HCT116 (cell line): ENCODE measurements at regions not wholly inside any gene's neighbourhood (a gene's known extent, or its start where the extent isn't known, plus 50 kb on each side); places are given as distances from the start of the nearest gene placed in this dataset.

Experiments used
- ATF3 ChIP-seq: IDR thresholded peaks from 2 replicates; pipeline ENCODE4 v1.6.1; 2012
- CBX3 ChIP-seq: IDR thresholded peaks from 2 replicates; pipeline ENCODE4 v1.6.1; 2012; ENCODE audit warnings: low read depth
- CTCF ChIP-seq, 3 experiments: fragments of 200-600 bp in 1 of 3; sonication (generic) in 1 of 3; IDR thresholded peaks in 2 of 3; conservative IDR thresholded peaks in 1 of 3; 2 replicates each; pipeline ENCODE4 v1.5.1; 2012 to 2017; ENCODE audit warnings: low read depth in 2 of 3, low read length in 2 of 3, antibody characterized with exemption in 1 of 3, borderline replicate concordance in 1 of 3, control low read depth in 1 of 3, mild to moderate bottlenecking in 1 of 3, mixed read lengths in 1 of 3, mixed run types in 1 of 3, moderate library complexity in 1 of 3; ENCODE audit not compliant: insufficient read depth in 1 of 3
- EZH2 ChIP-seq: fragments of 200-600 bp; sonication (generic); IDR thresholded peaks from 2 replicates; pipeline ENCODE4 v1.6.1; 2017; ENCODE audit warnings: antibody characterized with exemption, mixed run types
- MAX ChIP-seq: IDR thresholded peaks from 2 replicates; pipeline ENCODE4 v1.6.1; 2012
- POLR2A ChIP-seq: IDR thresholded peaks from 2 replicates; pipeline ENCODE4 v1.7.0; 2011; ENCODE audit warnings: borderline replicate concordance; ENCODE audit not compliant: insufficient read depth, insufficient read length; ENCODE audit errors: extremely low read depth
- REST ChIP-seq: IDR thresholded peaks from 2 replicates; pipeline ENCODE4 v1.6.1; 2012; ENCODE audit warnings: low read depth
- ZNF274 ChIP-seq: fragments of 200-500 bp; sonication (Bioruptor generic); IDR thresholded peaks from 2 replicates; pipeline ENCODE4 v1.6.1; 2014; ENCODE audit warnings: mild to moderate bottlenecking, low read depth, low read length, inconsistent platforms

GRCh38 chr3:68482565-68482964 is 449.8 kb downstream of the TAFA4 start:
- no peak for TF ChIP-seq CBX3
- TF ChIP-seq CTCF (IDR thresholded peaks at IDR 0.05 in 2 of 3, conservative IDR thresholded peaks at IDR 0.05 in 1 of 3; ENCODE audit: borderline replicate concordance in 1 of 3, insufficient read depth in 1 of 3, low read depth in 2 of 3, low read length in 2 of 3): no peak
- TF ChIP-seq REST: no peak
- TF ChIP-seq POLR2A: no peak
- TF ChIP-seq MAX: no peak
- TF ChIP-seq EZH2: no peak
- no peak for TF ChIP-seq ATF3
- no peak for TF ChIP-seq ZNF274
